GM18498 (cell line): ENCODE measurements at regions not wholly inside any gene's neighbourhood (a gene's known extent, or its start where the extent isn't known, plus 50 kb on each side); places are given as distances from the start of the nearest gene placed in this dataset.

Source experiments
- ATAC-seq: cut with Tn5 transposase; IDR thresholded peaks from one replicate; pipeline ENCODE4 v1.9.1; 2021; ENCODE audit warnings: mild to moderate bottlenecking, moderate library complexity; ENCODE audit not compliant: unreplicated experiment

DNA sequence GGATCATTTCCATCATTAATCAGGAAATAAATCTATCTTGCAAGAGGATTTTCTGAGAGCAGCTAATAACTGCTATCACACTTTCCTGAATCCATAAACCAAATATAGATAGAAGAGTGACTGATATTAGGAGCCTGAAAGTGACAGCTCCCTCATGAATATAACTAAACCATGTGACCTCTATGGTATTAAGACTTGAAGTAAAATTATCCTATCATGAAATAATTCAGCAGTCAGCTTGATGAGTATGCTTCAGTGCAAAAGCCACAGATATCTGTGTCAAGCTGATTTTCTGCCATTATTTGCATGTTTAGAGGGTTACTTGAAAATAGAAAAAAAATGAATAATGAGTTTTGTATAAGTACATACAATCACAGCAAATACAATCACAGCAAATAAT is 80.1 kb upstream of the PPP1R3A start:
- no peak for ATAC-seq

DNA sequence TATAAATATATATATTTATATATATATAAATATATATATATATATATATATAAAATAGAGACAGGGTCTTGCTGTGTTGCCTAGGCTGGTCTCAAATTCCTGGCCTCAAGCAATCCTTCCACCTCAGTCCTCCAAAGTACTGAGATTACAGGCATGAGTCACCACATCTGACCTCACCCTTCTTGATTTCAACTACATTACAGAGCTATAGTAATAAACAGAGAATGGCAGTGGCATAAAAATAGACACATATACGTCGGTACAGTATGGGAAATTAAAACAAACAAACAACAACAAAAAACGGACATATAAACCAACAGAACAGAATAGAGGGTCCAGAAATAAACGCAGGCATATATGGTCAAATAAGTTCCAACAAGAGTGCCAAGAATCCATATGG is 77.6 kb upstream of the PPP1R3A start:
- no peak for ATAC-seq

DNA sequence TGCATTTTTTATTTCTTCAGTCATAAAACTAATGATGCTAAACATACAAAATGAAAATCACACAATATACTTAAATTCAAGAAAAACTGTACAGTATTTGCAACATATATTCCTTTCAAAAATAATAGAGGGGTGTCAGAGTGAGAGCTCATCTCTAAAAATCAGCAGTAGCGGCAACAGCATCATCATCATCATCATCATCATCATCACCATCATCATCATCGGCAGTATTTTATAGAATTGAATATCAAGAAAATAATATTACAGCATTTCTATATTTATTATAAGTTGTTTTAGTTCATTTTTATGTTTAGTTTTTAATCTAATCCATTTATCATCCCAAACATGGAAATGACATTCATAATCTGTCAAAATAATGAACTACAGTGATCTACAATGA is 67.4 kb upstream of the PPP1R3A start:
- ATAC-seq, result no peak

- no peak for ATAC-seq
Measured at GRCh38 chr7:113976508-113976907, 57.7 kb upstream of the PPP1R3A start.

- ATAC-seq, result no peak
Measured at GRCh38 chr7:113968713-113969112, 49.9 kb upstream of the PPP1R3A start.
